Neural progenitor cell (in vitro differentiated cells): ENCODE measurements at regions not wholly inside any gene's neighbourhood (a gene's known extent, or its start where the extent isn't known, plus 50 kb on each side); places are given as distances from the start of the nearest gene placed in this dataset.

Experiments
- DNase-seq: peaks from one replicate; pipeline ENCODE4 v3.0.0-alpha.2; 2016; ENCODE audit warnings: low spot score
- H2AFZ ChIP-seq: fragments of 200-600 bp; sonication (generic); replicated peaks from 2 replicates; pipeline ENCODE4 v1.6.1; 2016; ENCODE audit warnings: antibody characterized with exemption
- H3F3A ChIP-seq: fragments of 200-600 bp; sonication (generic); 2 replicates; pipeline ENCODE4 v1.6.1; 2016; ENCODE audit warnings: antibody characterized with exemption, low read depth
- H3K27ac ChIP-seq: fragments of 200-600 bp; sonication (generic); 2 replicates; pipeline ENCODE4 v1.5.1; 2016; ENCODE audit warnings: mild to moderate bottlenecking
- H3K27me3 ChIP-seq: fragments of 200-600 bp; sonication (generic); 2 replicates; pipeline ENCODE4 v1.6.1; 2016; ENCODE audit warnings: mild to moderate bottlenecking, moderate library complexity
- H3K36me3 ChIP-seq: fragments of 200-600 bp; sonication (generic); 2 replicates; pipeline ENCODE4 v1.5.1; 2016
- H3K4me1 ChIP-seq: fragments of 200-600 bp; sonication (generic); 2 replicates; pipeline ENCODE4 v1.6.1; 2016; ENCODE audit warnings: mixed run types
- H3K4me2 ChIP-seq: fragments of 200-600 bp; sonication (generic); 2 replicates; pipeline ENCODE4 v1.6.1; 2016
- H3K4me3 ChIP-seq: fragments of 200-600 bp; sonication (generic); 2 replicates; pipeline ENCODE4 v1.5.1; 2016
- H3K79me2 ChIP-seq: fragments of 200-600 bp; sonication (generic); 2 replicates; pipeline ENCODE4 v1.6.1; 2016; ENCODE audit warnings: low read depth
- H3K9ac ChIP-seq: fragments of 200-600 bp; sonication (generic); 2 replicates; pipeline ENCODE4 v1.6.1; 2016
- H3K9me3 ChIP-seq: fragments of 200-600 bp; sonication (generic); 2 replicates; pipeline ENCODE4 v1.5.1; 2016; ENCODE audit warnings: low read depth
- H4K20me1 ChIP-seq: fragments of 200-600 bp; sonication (generic); 2 replicates; pipeline ENCODE4 v1.6.1; 2016; ENCODE audit warnings: low read depth
- H3K27ac Mint-ChIP-seq: 3 replicates; pipeline ENCODE4 v1.8.0; 2021; ENCODE audit warnings: mixed read lengths
- H3K27me3 Mint-ChIP-seq: 2 replicates; pipeline ENCODE4 v1.8.0; 2022; ENCODE audit warnings: low read depth, mild to moderate bottlenecking, inconsistent platforms, moderate library complexity, mixed read lengths; ENCODE audit not compliant: insufficient read depth
- H3K36me3 Mint-ChIP-seq: 3 replicates; pipeline ENCODE4 v1.8.0; 2021; ENCODE audit warnings: mixed read lengths
- H3K4me1 Mint-ChIP-seq: 3 replicates; pipeline ENCODE4 v1.8.0; 2021; ENCODE audit warnings: mixed read lengths
- H3K4me3 Mint-ChIP-seq: 3 replicates; pipeline ENCODE4 v1.8.0; 2021; ENCODE audit warnings: mild to moderate bottlenecking, moderate library complexity, mixed read lengths
- H3K9me3 Mint-ChIP-seq: 3 replicates; pipeline ENCODE4 v1.8.0; 2020; ENCODE audit warnings: mixed read lengths
- EZH2 ChIP-seq: fragments of 200-600 bp; sonication (generic); IDR thresholded peaks from 2 replicates; pipeline ENCODE4 v1.6.1; 2017; ENCODE audit warnings: antibody characterized with exemption, mild to moderate bottlenecking, moderate library complexity
- EZH2phosphoT487 ChIP-seq: fragments of 200-600 bp; sonication (generic); IDR thresholded peaks from 2 replicates; pipeline ENCODE4 v1.6.1; 2017; ENCODE audit warnings: antibody characterized with exemption
- TF ChIP-seq, protein P1 (sequence below): fragments of 200-600 bp; sonication (generic); IDR thresholded peaks from 2 replicates; pipeline ENCODE4 v1.5.1; 2017; ENCODE audit warnings: antibody characterized with exemption, mild to moderate bottlenecking

DNA sequence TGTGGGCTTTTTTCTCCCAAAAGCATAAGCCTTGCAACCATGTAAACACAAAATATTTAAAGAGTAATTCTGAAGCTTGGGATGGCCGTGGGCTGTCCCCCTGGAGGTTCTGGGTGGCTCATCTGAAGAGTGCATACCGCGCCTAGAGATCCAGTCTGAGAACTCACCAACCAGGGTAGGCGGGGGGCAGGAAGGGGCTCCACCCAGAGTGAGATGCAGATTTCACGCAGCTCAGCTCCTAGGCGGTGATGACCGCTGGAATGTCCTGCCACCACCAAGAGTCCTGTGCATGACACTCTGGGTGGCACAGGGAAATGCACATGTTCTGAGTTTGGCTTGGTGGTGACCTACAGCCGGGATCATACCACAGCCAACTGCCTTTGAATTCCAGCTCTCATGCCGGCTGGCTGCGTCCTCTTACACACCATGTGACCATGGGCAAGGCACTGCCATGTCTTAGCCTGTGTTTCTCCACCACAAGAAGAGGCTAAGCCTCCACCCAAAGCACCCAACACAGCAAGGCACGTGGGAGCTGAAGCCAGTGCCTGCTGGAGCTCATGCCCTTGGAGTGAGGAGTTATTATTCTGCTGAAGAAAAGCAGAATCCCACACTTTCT, 125.1 kb upstream of the IQSEC1 start:
- no peaks in the 10 kb centered on the region for H3K36me3 Mint-ChIP-seq
- Histone ChIP-seq H3K79me2 (no peaks in the 10 kb centered on the region), H3K9me3 (no peaks in the 10 kb centered on the region), H2AFZ (no peak overlapping the region), H3K4me2 (no peak overlapping the region), H3K4me1 (peaks cover 9% of the 10 kb centered on the region), H3K4me3 (no peak overlapping the region), H3F3A (no peaks in the 10 kb centered on the region), H4K20me1 (peaks cover 3% of the 10 kb centered on the region), H3K27me3 (no peaks in the 10 kb centered on the region), H3K27ac (no peak overlapping the region), H3K9ac (no peak overlapping the region), H3K36me3 (no peaks in the 10 kb centered on the region)
- H3K4me3 Mint-ChIP-seq, result no peak overlapping the region
- no peaks in the 10 kb centered on the region for H3K9me3 Mint-ChIP-seq
- H3K27ac Mint-ChIP-seq, result no peak overlapping the region
- TF ChIP-seq, protein P1, sequence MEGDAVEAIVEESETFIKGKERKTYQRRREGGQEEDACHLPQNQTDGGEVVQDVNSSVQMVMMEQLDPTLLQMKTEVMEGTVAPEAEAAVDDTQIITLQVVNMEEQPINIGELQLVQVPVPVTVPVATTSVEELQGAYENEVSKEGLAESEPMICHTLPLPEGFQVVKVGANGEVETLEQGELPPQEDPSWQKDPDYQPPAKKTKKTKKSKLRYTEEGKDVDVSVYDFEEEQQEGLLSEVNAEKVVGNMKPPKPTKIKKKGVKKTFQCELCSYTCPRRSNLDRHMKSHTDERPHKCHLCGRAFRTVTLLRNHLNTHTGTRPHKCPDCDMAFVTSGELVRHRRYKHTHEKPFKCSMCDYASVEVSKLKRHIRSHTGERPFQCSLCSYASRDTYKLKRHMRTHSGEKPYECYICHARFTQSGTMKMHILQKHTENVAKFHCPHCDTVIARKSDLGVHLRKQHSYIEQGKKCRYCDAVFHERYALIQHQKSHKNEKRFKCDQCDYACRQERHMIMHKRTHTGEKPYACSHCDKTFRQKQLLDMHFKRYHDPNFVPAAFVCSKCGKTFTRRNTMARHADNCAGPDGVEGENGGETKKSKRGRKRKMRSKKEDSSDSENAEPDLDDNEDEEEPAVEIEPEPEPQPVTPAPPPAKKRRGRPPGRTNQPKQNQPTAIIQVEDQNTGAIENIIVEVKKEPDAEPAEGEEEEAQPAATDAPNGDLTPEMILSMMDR, result no peak
- TF ChIP-seq EZH2, result no peak
- no peak for TF ChIP-seq EZH2phosphoT487
- H3K27me3 Mint-ChIP-seq, result peaks cover 8% of the 10 kb centered on the region
- peaks cover 46% of the 10 kb centered on the region for H3K4me1 Mint-ChIP-seq
- no peak for DNase-seq

DNA sequence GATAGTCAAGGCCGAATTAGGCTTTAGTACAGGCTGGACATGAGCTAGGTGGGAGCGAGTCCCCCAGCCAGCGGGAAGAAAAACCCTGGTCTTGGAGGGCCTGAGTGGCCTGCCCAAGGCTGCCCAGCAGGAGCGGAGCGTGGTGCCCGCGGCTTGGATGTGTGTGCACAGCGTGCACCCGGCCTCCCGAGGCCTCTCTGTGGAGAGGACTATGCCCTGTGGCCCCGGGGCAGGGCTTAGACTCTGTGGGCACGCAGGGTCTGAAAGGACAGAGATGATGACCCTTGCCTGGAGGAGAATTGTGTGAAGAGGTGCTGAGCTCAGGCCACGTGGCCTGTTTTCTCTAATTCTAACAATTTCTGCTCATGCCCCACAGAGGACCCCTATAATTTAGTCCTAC, 124.6 kb upstream of the IQSEC1 start:
- peaks cover 10% of the 10 kb centered on the region for H3K27me3 Mint-ChIP-seq

DNA sequence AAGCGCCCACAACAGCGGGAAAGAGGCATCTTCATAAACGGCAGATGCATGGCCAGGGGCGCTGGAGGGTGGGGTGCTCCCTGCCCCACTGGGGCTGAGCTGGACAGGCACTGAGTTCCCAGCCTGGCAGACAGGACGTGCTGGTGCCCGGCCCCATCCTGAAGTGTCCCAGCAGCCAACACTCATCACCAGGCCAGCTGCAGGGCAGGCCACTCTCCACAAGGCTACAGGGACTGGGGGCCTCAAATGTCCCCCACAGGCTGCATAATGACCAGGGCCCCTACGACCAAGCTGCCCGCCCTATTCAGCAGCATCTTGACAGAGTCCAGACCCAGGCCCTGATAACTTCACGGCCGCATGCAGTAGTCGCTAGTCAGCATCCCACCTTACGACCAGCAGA, 124.1 kb upstream of the IQSEC1 start:
- no peaks in the 10 kb centered on the region for H3K36me3 Mint-ChIP-seq
- no peak for DNase-seq
- H3K4me3 Mint-ChIP-seq, result no peak overlapping the region
- H3K4me1 Mint-ChIP-seq, result peaks cover 50% of the 10 kb centered on the region
- no peak for TF ChIP-seq EZH2
- no peak for TF ChIP-seq EZH2phosphoT487
- TF ChIP-seq, protein P1, result no peak
- H3K4me2 ChIP-seq, result no peak overlapping the region
- H3K9me3 Mint-ChIP-seq, result no peaks in the 10 kb centered on the region
- H3K4me1 ChIP-seq, result peaks cover 14% of the 10 kb centered on the region
- no peak overlapping the region for H3K27ac Mint-ChIP-seq
- no peaks in the 10 kb centered on the region for H3F3A ChIP-seq
- no peaks in the 10 kb centered on the region for H3K79me2 ChIP-seq
- peaks cover 10% of the 10 kb centered on the region for H3K27me3 Mint-ChIP-seq
- H3K4me3 ChIP-seq, result no peak overlapping the region
- H3K9ac ChIP-seq, result no peak overlapping the region
- no peak overlapping the region for H2AFZ ChIP-seq
- no peak overlapping the region for H3K27ac ChIP-seq
- H3K27me3 ChIP-seq, result no peaks in the 10 kb centered on the region
- H3K36me3 ChIP-seq, result no peaks in the 10 kb centered on the region
- H3K9me3 ChIP-seq, result no peaks in the 10 kb centered on the region
- H4K20me1 ChIP-seq, result peaks cover 9% of the 10 kb centered on the region

More for the DNA sequence above, 124.6 kb upstream of the IQSEC1 start:
- Histone ChIP-seq H3K9ac (no peak overlapping the region), H4K20me1 (peaks cover 6% of the 10 kb centered on the region), H3K9me3 (no peaks in the 10 kb centered on the region), H2AFZ (no peak overlapping the region), H3F3A (no peaks in the 10 kb centered on the region), H3K79me2 (no peaks in the 10 kb centered on the region), H3K27ac (no peak overlapping the region), H3K36me3 (no peaks in the 10 kb centered on the region), H3K4me2 (no peak overlapping the region), H3K4me1 (peaks cover 14% of the 10 kb centered on the region), H3K27me3 (no peaks in the 10 kb centered on the region), H3K4me3 (no peak overlapping the region)
- Mint-ChIP-seq H3K4me1 (peaks cover 50% of the 10 kb centered on the region), H3K36me3 (no peaks in the 10 kb centered on the region), H3K9me3 (no peaks in the 10 kb centered on the region), H3K4me3 (no peak overlapping the region), H3K27ac (no peak overlapping the region)
- no peak for TF ChIP-seq EZH2
- TF ChIP-seq EZH2phosphoT487, result no peak
- TF ChIP-seq, protein P1, result no peak
- DNase-seq, result no peak
